ENCODE measurements at regions not wholly inside any gene's neighbourhood (a gene's known extent, or its start where the extent isn't known, plus 50 kb on each side); places are given as distances from the start of the nearest gene placed in this dataset.

DNA sequence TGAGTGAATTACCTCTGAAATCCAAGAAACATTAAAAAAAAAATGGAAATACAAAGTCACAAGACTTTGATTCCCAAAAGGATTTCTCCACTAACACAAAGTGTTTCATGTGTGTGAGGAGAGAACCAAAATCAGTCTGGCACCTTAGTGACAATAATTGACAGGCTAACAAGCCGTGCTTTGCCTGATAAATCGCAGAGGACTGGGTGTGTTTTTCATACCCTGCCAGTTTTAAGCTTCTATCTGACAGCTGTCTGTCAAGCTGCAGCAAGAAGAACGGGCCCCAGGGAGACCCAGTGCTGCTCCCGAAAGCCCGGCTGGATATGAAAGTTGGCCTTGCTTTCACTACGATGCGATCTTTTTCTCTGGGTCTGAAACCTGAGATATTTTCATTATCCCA, 101.6 kb upstream of the KCNK2 start:
- intact Hi-C loops (cut with DNase I) = no loop called here
- no peaks in the 10 kb centered on the region for H3K9me3 ChIP-seq
- H3K4me3 ChIP-seq = no peak overlapping the region
- H3K27me3 ChIP-seq (replicated peaks; ENCODE audit: insufficient read depth) = no peaks in the 10 kb centered on the region
- no peak for TF ChIP-seq POLR2AphosphoS5 (IDR thresholded peaks at IDR 0.05)
- TF ChIP-seq, protein P1, sequence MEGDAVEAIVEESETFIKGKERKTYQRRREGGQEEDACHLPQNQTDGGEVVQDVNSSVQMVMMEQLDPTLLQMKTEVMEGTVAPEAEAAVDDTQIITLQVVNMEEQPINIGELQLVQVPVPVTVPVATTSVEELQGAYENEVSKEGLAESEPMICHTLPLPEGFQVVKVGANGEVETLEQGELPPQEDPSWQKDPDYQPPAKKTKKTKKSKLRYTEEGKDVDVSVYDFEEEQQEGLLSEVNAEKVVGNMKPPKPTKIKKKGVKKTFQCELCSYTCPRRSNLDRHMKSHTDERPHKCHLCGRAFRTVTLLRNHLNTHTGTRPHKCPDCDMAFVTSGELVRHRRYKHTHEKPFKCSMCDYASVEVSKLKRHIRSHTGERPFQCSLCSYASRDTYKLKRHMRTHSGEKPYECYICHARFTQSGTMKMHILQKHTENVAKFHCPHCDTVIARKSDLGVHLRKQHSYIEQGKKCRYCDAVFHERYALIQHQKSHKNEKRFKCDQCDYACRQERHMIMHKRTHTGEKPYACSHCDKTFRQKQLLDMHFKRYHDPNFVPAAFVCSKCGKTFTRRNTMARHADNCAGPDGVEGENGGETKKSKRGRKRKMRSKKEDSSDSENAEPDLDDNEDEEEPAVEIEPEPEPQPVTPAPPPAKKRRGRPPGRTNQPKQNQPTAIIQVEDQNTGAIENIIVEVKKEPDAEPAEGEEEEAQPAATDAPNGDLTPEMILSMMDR (IDR thresholded peaks at IDR 0.05) = no peak
- no peak for TF ChIP-seq POLR2A (IDR thresholded peaks at IDR 0.05)
- no peaks in the 10 kb centered on the region for H3K4me1 ChIP-seq (replicated peaks)
- WGBS = 75% methylated on average over 7 of the region's 7 CpGs
- no peak for DNase-seq (ENCODE audit: low spot score)
- no peaks in the 10 kb centered on the region for H3K36me3 ChIP-seq
- H3K27ac ChIP-seq = no peak overlapping the region

DNA sequence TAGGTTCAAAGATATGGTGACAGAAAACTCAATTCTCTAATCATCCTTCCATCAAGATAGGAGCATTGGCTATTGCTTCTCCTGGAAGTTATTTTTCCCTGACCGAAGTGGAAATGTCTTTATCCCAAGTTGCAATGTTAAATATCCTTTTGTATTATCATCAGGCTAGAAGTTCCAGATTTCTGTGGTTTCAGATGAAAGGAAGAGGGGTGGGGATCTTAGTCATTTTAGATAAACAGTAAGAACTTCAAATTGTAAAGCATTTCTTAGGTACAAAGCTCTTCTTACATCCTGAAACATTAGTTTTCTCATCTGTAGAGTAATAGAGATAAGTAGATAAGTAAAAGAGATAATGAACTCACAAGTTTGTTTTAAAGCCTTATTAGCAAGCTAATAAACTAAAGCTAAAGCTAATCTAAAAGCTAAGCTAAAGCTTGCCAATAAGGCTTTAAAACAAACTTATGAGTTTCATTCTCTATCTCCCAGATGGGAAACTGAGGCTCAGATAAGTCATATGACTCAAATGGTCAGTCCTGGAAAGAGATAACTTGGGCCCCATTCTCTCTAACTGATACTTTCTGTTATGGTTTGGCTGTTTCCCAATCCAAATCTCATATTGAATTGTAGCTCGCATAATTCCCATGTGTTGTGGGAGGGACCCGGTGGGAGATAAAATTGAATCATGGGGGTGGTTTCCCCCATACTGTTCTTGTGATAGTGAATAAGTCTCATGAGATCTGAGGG, 99.2 kb upstream of the KCNK2 start:
- intact Hi-C loops (cut with DNase I) = no loop called here
- Histone ChIP-seq H3K36me3 (no peaks in the 10 kb centered on the region), H3K4me1 (replicated peaks) (no peaks in the 10 kb centered on the region), H3K4me3 (no peak overlapping the region), H3K27ac (no peak overlapping the region), H3K27me3 (replicated peaks; ENCODE audit: insufficient read depth) (no peaks in the 10 kb centered on the region), H3K9me3 (no peaks in the 10 kb centered on the region)
- WGBS = 71% methylated on average over 3 of the region's 3 CpGs
- no peak for DNase-seq (ENCODE audit: low spot score)
- TF ChIP-seq POLR2AphosphoS5 (IDR thresholded peaks at IDR 0.05) = no peak

DNA sequence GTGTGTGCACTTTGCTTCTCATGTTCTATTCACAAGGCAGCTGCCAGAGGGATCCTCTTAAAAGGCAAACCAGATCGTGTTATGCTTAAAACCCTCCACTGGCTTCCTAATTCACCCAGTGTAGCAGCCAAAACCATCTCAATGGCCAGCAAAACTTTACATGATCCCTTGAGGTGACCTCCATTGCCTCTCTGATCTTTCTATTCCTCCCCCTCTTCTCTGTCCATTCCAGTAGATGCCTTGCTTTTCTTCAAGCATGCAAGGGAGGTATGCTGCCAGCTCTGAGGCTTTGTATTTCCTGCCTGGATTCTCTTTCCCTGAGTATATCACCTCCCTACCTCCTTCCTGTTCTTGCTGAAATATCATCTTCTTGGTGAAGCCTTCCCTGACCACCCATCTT, 93.2 kb upstream of the KCNK2 start:
- TF ChIP-seq POLR2AphosphoS5 (IDR thresholded peaks at IDR 0.05) = no peak
- TF ChIP-seq, protein P1 (IDR thresholded peaks at IDR 0.05) = no peak
- 38% methylated on average over 1 of the region's 1 CpG for WGBS
- no peak for DNase-seq (ENCODE audit: low spot score)

DNA sequence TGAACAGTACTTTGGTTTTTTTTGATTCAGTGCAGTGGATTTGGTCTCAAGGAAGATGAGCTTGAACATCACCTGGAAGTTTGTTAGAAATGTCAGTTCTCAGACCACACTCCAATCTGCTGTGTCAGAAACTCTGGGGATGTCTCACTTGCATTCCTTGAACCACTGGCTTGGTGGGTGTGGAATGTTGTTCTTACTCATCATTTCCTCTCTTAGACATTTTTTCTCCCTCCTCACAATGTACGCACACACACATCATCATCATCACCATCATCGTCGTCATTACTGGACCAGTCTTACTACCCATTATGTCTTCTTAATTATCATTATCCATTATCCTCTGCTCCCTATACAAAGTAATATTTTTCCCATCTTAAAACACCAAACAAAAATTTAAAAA, 91.9 kb upstream of the KCNK2 start:
- WGBS = 93% methylated on average over 3 of the region's 3 CpGs
- no peak overlapping the region for H3K4me3 ChIP-seq
- intact Hi-C loops (cut with DNase I) = no loop called here
- H3K9me3 ChIP-seq = no peaks in the 10 kb centered on the region
- TF ChIP-seq POLR2A (IDR thresholded peaks at IDR 0.05) (no peak), POLR2AphosphoS5 (IDR thresholded peaks at IDR 0.05) (no peak)
- TF ChIP-seq, protein P1 (IDR thresholded peaks at IDR 0.05) = no peak
- no peaks in the 10 kb centered on the region for H3K36me3 ChIP-seq
- DNase-seq (ENCODE audit: low spot score) = no peak
- no peak overlapping the region for H3K27ac ChIP-seq
- H3K27me3 ChIP-seq (replicated peaks; ENCODE audit: insufficient read depth) = no peaks in the 10 kb centered on the region
- H3K4me1 ChIP-seq (replicated peaks) = no peaks in the 10 kb centered on the region

More for the DNA sequence above, 93.2 kb upstream of the KCNK2 start:
- intact Hi-C loops (cut with DNase I) = no loop called here
- Histone ChIP-seq H3K4me3 (no peak overlapping the region), H3K27me3 (replicated peaks; ENCODE audit: insufficient read depth) (no peaks in the 10 kb centered on the region), H3K4me1 (replicated peaks) (no peaks in the 10 kb centered on the region), H3K27ac (no peak overlapping the region), H3K36me3 (no peaks in the 10 kb centered on the region), H3K9me3 (no peaks in the 10 kb centered on the region)

DNA sequence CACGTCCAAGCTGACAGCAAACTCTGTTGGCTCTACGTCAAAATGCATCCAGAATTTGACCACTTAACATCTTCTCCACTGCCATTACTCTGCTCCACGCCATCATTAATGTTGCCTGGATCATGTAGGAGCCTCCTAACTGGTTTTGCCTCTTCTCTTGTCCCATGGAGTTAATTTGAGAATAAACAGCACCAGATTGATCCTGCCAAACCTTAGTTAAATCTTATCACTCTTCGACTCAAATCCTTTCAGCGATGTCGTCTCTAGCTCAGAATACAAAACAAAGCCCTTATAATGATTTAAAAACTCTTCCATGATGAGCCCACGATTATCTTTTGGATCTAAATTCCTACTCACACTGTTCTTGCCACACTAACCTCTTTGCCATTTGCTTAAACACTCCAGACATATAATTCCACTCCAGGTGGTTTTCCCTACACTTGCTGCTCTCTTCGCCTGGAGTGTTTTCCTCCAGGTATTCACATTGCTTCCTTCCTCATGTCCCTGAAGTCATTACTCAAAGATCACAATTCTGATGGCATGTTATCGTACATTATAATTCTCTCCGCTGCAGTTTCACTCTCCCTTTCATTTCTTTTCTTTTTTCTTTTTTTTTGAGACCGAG, 90.7 kb upstream of the KCNK2 start:
- Histone ChIP-seq H3K4me3 (no peak overlapping the region), H3K27ac (no peak overlapping the region), H3K36me3 (no peaks in the 10 kb centered on the region), H3K27me3 (replicated peaks; ENCODE audit: insufficient read depth) (no peaks in the 10 kb centered on the region), H3K4me1 (replicated peaks) (no peaks in the 10 kb centered on the region), H3K9me3 (no peaks in the 10 kb centered on the region)
- TF ChIP-seq, protein P1 (IDR thresholded peaks at IDR 0.05) = no peak
- TF ChIP-seq POLR2AphosphoS5 (IDR thresholded peaks at IDR 0.05) (no peak), POLR2A (IDR thresholded peaks at IDR 0.05) (no peak)
- DNase-seq (ENCODE audit: low spot score) = no peak
- intact Hi-C loops (cut with DNase I) = no loop called here
- 78% methylated on average over 11 of the region's 11 CpGs for WGBS

Data from prostate gland (tissue), 2 donors.